PC-3 (cell line): ENCODE measurements at regions not wholly inside any gene's neighbourhood (a gene's known extent, or its start where the extent isn't known, plus 50 kb on each side); places are given as distances from the start of the nearest gene placed in this dataset.

Source experiments
- ATAC-seq: fragments of 200-7000 bp; cut with Tn5 transposase; 2 replicates; pipeline ENCODE4 v1.9.1; 2020; ENCODE audit warnings: mild to moderate bottlenecking, moderate library complexity
- BruUV-seq: library from RNA; stranded (reverse); fragments of 400-500 nt; replicated peaks from 2 replicates; lab custom pipeline; 2021; lab: Mats Ljungman, UMichigan
- CTCF ChIA-PET: fragments of 300-600 bp; sonication (Branson Sonifier 250); formaldehyde crosslinking; loops from one replicate; lab custom pipeline; 2022; ENCODE audit warnings: antibody characterized with exemption; lab: Charles Lee
- POLR2A ChIA-PET: fragments of 300-600 bp; sonication (Branson Sonifier 250); formaldehyde crosslinking; loops from one replicate; lab custom pipeline; 2022; ENCODE audit warnings: antibody characterized with exemption; ENCODE audit not compliant: unreplicated experiment; lab: Charles Lee
- DNase-seq: peaks from one replicate; pipeline ENCODE4 v3.0.0-alpha.2; 2015
- H2AFZ ChIP-seq: fragments of 300-600 bp; sonication (generic); 2 replicates; pipeline ENCODE4 v1.6.0; 2016; ENCODE audit warnings: antibody characterized with exemption, low read length
- H3F3A ChIP-seq: fragments of 300-600 bp; sonication (generic); one replicate; pipeline ENCODE4 v1.6.0; 2017; ENCODE audit warnings: antibody characterized with exemption, low read length, control low read depth, mild to moderate bottlenecking; ENCODE audit not compliant: unreplicated experiment
- H3K27ac ChIP-seq: fragments of 300-600 bp; sonication (generic); 2 replicates; pipeline ENCODE4 v1.5.1; 2016; ENCODE audit warnings: mild to moderate bottlenecking, low read length
- H3K27me3 ChIP-seq: fragments of 300-600 bp; sonication (generic); 2 replicates; pipeline ENCODE4 v1.6.1; 2016; ENCODE audit warnings: low read length, mixed read lengths
- H3K36me3 ChIP-seq: fragments of 300-600 bp; sonication (generic); 2 replicates; pipeline ENCODE4 v1.6.1; 2016; ENCODE audit warnings: low read depth, mixed run types, low read length, mixed read lengths
- H3K4me1 ChIP-seq: fragments of 300-600 bp; sonication (generic); 2 replicates; pipeline ENCODE4 v1.5.1; 2016; ENCODE audit warnings: low read length; ENCODE audit not compliant: insufficient read depth
- H3K4me2 ChIP-seq: fragments of 300-600 bp; sonication (generic); 2 replicates; pipeline ENCODE4 v1.6.0; 2016; ENCODE audit warnings: low read length
- H3K4me3 ChIP-seq: fragments of 300-600 bp; sonication (generic); 2 replicates; pipeline ENCODE4 v1.5.1; 2016; ENCODE audit warnings: mild to moderate bottlenecking, low read length, mixed read lengths
- H3K79me2 ChIP-seq: fragments of 300-600 bp; sonication (generic); 2 replicates; pipeline ENCODE4 v1.6.1; 2017; ENCODE audit warnings: low read length, mixed read lengths
- H3K9ac ChIP-seq: fragments of 300-600 bp; sonication (generic); 2 replicates; pipeline ENCODE4 v1.6.0; 2016; ENCODE audit warnings: mild to moderate bottlenecking, low read length
- H3K9me2 ChIP-seq: fragments of 300-600 bp; sonication (generic); replicated peaks from 2 replicates; pipeline ENCODE4 v1.6.1; 2016; ENCODE audit warnings: mixed run types, low read length, mixed read lengths
- H3K9me3 ChIP-seq: fragments of 300-600 bp; sonication (generic); 2 replicates; pipeline ENCODE4 v1.6.1; 2016; ENCODE audit warnings: low read length, mixed read lengths
- H4K20me1 ChIP-seq: fragments of 300-600 bp; sonication (generic); 2 replicates; pipeline ENCODE4 v1.6.1; 2016; ENCODE audit warnings: low read length, mixed read lengths
- CTCF ChIP-seq: fragments of 300-600 bp; sonication (generic); conservative IDR thresholded peaks from 2 replicates; pipeline ENCODE4 v1.5.1; 2017; ENCODE audit warnings: antibody characterized with exemption, low read depth, mild to moderate bottlenecking, low read length
- EZH2 ChIP-seq: fragments of 300-600 bp; sonication (generic); IDR thresholded peaks from one replicate; pipeline ENCODE4 v1.6.1; 2017; ENCODE audit warnings: antibody characterized with exemption, mild to moderate bottlenecking, low read length; ENCODE audit not compliant: unreplicated experiment
- EZH2phosphoT487 ChIP-seq: fragments of 300-600 bp; sonication (generic); IDR thresholded peaks from 2 replicates; pipeline ENCODE4 v1.6.1; 2018; ENCODE audit warnings: mild to moderate bottlenecking, antibody characterized with exemption, low read length, borderline replicate concordance
- intact Hi-C: fragments of 100-400 bp; cut with micrococcal nuclease; formaldehyde crosslinking; loops from 2 replicates; pipeline ENCODE4 v1.9.0; 2023

- Histone ChIP-seq H3K4me1 (peaks cover 29% of the 10 kb centered on the region), H4K20me1 (no peaks in the 10 kb centered on the region), H3K9me3 (no peaks in the 10 kb centered on the region), H3K27me3 (no peaks in the 10 kb centered on the region), H3F3A (no peaks in the 10 kb centered on the region), H3K4me2 (no peak overlapping the region), H3K79me2 (no peaks in the 10 kb centered on the region), H3K4me3 (no peak overlapping the region), H3K27ac (no peak overlapping the region; the same call in 1 of the 2 replicates), H3K9me2 (no peaks in the 10 kb centered on the region), H2AFZ (no peak overlapping the region), H3K36me3 (no peaks in the 10 kb centered on the region), H3K9ac (no peak overlapping the region)
- DNase-seq (no peak), ATAC-seq (no peak)
- no peak for TF ChIP-seq EZH2phosphoT487
- TF ChIP-seq EZH2, result no peak
- TF ChIP-seq CTCF, result no peak
- POLR2A ChIA-PET, result no interaction called here
- no TSS peak for BruUV-seq
- intact Hi-C loops, result no loop called here
- CTCF ChIA-PET, result no interaction called here
These were observed 269.7 kb downstream of the ABCC12 start for GRCh38 chr16:47886139-47886538.

GRCh38 chr16:47885489-47885888 lies 270.3 kb downstream of the ABCC12 start:
- H4K20me1 ChIP-seq, result no peaks in the 10 kb centered on the region
- TF ChIP-seq EZH2phosphoT487 (no peak), CTCF (no peak), EZH2 (no peak)
- peaks cover 29% of the 10 kb centered on the region for H3K4me1 ChIP-seq
- no peak overlapping the region for H3K9ac ChIP-seq
- H3K79me2 ChIP-seq, result no peaks in the 10 kb centered on the region
- H3K27ac ChIP-seq, result no peak overlapping the region
- DNase-seq (no peak), ATAC-seq (no peak)
- POLR2A ChIA-PET, result no interaction called here
- no peak overlapping the region for H3K4me2 ChIP-seq
- no peaks in the 10 kb centered on the region for H3K27me3 ChIP-seq
- H3K9me2 ChIP-seq, result no peaks in the 10 kb centered on the region
- intact Hi-C loops, result no loop called here
- CTCF ChIA-PET, result no interaction called here
- no peaks in the 10 kb centered on the region for H3K9me3 ChIP-seq
- H3K4me3 ChIP-seq, result no peak overlapping the region
- H2AFZ ChIP-seq, result no peak overlapping the region
- no peaks in the 10 kb centered on the region for H3F3A ChIP-seq
- no peaks in the 10 kb centered on the region for H3K36me3 ChIP-seq
- no TSS peak for BruUV-seq

- H3K4me3 ChIP-seq, result no peak overlapping the region
- H3K36me3 ChIP-seq, result no peaks in the 10 kb centered on the region
- BruUV-seq, result no TSS peak
- no peaks in the 10 kb centered on the region for H3K79me2 ChIP-seq
- H3K4me2 ChIP-seq, result no peak overlapping the region
- no peaks in the 10 kb centered on the region for H3F3A ChIP-seq
- H3K9me3 ChIP-seq, result no peaks in the 10 kb centered on the region
- H2AFZ ChIP-seq, result no peak overlapping the region
- H3K9me2 ChIP-seq, result no peaks in the 10 kb centered on the region
- no peak overlapping the region for H3K27ac ChIP-seq
- DNase-seq (no peak), ATAC-seq (no peak)
- peaks cover 29% of the 10 kb centered on the region for H3K4me1 ChIP-seq
- CTCF ChIA-PET, result no interaction called here
- intact Hi-C loops, result no loop called here
- no peaks in the 10 kb centered on the region for H4K20me1 ChIP-seq
- TF ChIP-seq CTCF (no peak), EZH2phosphoT487 (no peak), EZH2 (no peak)
- H3K9ac ChIP-seq, result no peak overlapping the region
- no peaks in the 10 kb centered on the region for H3K27me3 ChIP-seq
- POLR2A ChIA-PET, result no interaction called here
These were observed 271.6 kb downstream of the ABCC12 start for GRCh38 chr16:47884116-47884725.
